Kidney (tissue), 13 donors: ENCODE measurements at regions not wholly inside any gene's neighbourhood (a gene's known extent, or its start where the extent isn't known, plus 50 kb on each side); places are given as distances from the start of the nearest gene placed in this dataset.

ENCODE experiments used
- DNase-seq, 5 donors: peaks; one replicate each; pipeline ENCODE4 v3.0.0-alpha.2; 2013 to 2020
- FAIRE-seq: peaks from 2 replicates; lab custom pipeline; 2012; peaks lifted over from hg19 to GRCh38; lab: Jason Lieb, UNC
- H3K27ac ChIP-seq, 2 donors: one replicate each; pipeline ENCODE4 v1.7.0; 2013; ENCODE audit warnings: low read depth in 2 of 2, low read length in 2 of 2, inconsistent platforms in 1 of 2
- H3K27me3 ChIP-seq: one replicate; pipeline ENCODE4 v1.7.1; 2013; ENCODE audit warnings: low read length, inconsistent platforms; ENCODE audit not compliant: control insufficient read depth, insufficient read depth
- H3K36me3 ChIP-seq, 3 donors: one replicate each; pipeline versions ENCODE4 v1.7.0 to v1.7.1; 2013; ENCODE audit warnings: low read length in 3 of 3, control low read depth in 1 of 3, inconsistent platforms in 1 of 3; ENCODE audit not compliant: insufficient read depth in 3 of 3, control insufficient read depth in 2 of 3
- H3K4me1 ChIP-seq, 3 donors: one replicate each; pipeline versions ENCODE4 v1.7.0 to v1.7.1; 2013; ENCODE audit warnings: low read length in 3 of 3, inconsistent platforms in 1 of 3, low read depth in 1 of 3; ENCODE audit not compliant: control insufficient read depth in 2 of 3, insufficient read depth in 2 of 3
- H3K4me3 ChIP-seq, 3 donors: one replicate each; pipeline versions ENCODE4 v1.7.0 to v1.8.1; 2013; ENCODE audit warnings: low read length in 3 of 3, control low read depth in 1 of 3, inconsistent platforms in 1 of 3
- H3K9ac ChIP-seq, 3 donors: one replicate each; pipeline versions ENCODE4 v1.7.0 to v1.7.1; 2013; ENCODE audit warnings: low read length in 3 of 3, control low read depth in 1 of 3, inconsistent platforms in 1 of 3
- H3K9me3 ChIP-seq, 3 donors: one replicate each; pipeline versions ENCODE4 v1.7.0 to v1.7.1; 2013; ENCODE audit warnings: low read length in 3 of 3, control low read depth in 1 of 3, inconsistent platforms in 1 of 3; ENCODE audit not compliant: control insufficient read depth in 2 of 3, insufficient read depth in 1 of 3
- CTCF ChIP-seq: IDR thresholded peaks from 3 replicates; pipeline ENCODE4 v1.5.1; 2012; ENCODE audit warnings: mild to moderate bottlenecking, moderate library complexity, borderline replicate concordance; ENCODE audit not compliant: insufficient read depth; ENCODE audit errors: extremely low read depth
- intact Hi-C: fragments of 100-400 bp; cut with DNase I; formaldehyde crosslinking; loops from one replicate; pipeline ENCODE4 v1.11.1; 2022
- donor health status: control.
- donor health status: control.
- donor health status: control.
- donor health status: control.
- donor health status: control.
- donor health status: DM: yes; HTN: yes; CAD: no.
- donor health status: Normal renal cell carcinoma (clear cell type).

- intact Hi-C loops, result no loop called here
- DNase-seq (no peak), FAIRE-seq (no peak)
- Histone ChIP-seq H3K36me3 (no peaks in the 10 kb centered on the region), H3K9me3 (peaks cover 0 to 3% (median 0%) of the 10 kb centered on the region in 3 donors), H3K4me1 (no peaks in the 10 kb centered on the region), H3K27ac (no peak overlapping the region), H3K4me3 (no peak overlapping the region), H3K27me3 (no peaks in the 10 kb centered on the region), H3K9ac (no peak overlapping the region)
- TF ChIP-seq CTCF, result no peak
Observed at GRCh38 chr14:52185178-52185577, 82.3 kb upstream of the PTGDR start.

GRCh38 chr14:52182853-52183252 lies 84.6 kb upstream of the PTGDR start:
- intact Hi-C loops, result no loop called here
- Histone ChIP-seq H3K4me1 (no peaks in the 10 kb centered on the region), H3K4me3 (no peak overlapping the region), H3K9me3 (peaks cover 0 to 3% (median 0%) of the 10 kb centered on the region in 3 donors), H3K36me3 (no peaks in the 10 kb centered on the region), H3K27ac (no peak overlapping the region), H3K27me3 (no peaks in the 10 kb centered on the region), H3K9ac (no peak overlapping the region)
- DNase-seq (no peak), FAIRE-seq (no peak)
- TF ChIP-seq CTCF, result no peak

- Histone ChIP-seq H3K27me3 (no peaks in the 10 kb centered on the region), H3K36me3 (no peaks in the 10 kb centered on the region), H3K9ac (no peak overlapping the region), H3K27ac (no peak overlapping the region), H3K4me1 (no peaks in the 10 kb centered on the region), H3K4me3 (no peak overlapping the region), H3K9me3 (peaks cover 0 to 3% (median 0%) of the 10 kb centered on the region in 3 donors)
- FAIRE-seq (no peak), DNase-seq (peak in 3 of 5 donors; percentile 13 to 51 (median 49))
- intact Hi-C loops, result no loop called here
- TF ChIP-seq CTCF, result no peak
Observed at GRCh38 chr14:52179141-52179790, 88.2 kb upstream of the PTGDR start.
